ENCODE measurements at regions not wholly inside any gene's neighbourhood (a gene's known extent, or its start where the extent isn't known, plus 50 kb on each side); places are given as distances from the start of the nearest gene placed in this dataset.
"Not testable (repeated sequence)": the region's sequence is repeated elsewhere in the genome, so short reads cannot be mapped to it uniquely, and the experiment has no call there.

DNA sequence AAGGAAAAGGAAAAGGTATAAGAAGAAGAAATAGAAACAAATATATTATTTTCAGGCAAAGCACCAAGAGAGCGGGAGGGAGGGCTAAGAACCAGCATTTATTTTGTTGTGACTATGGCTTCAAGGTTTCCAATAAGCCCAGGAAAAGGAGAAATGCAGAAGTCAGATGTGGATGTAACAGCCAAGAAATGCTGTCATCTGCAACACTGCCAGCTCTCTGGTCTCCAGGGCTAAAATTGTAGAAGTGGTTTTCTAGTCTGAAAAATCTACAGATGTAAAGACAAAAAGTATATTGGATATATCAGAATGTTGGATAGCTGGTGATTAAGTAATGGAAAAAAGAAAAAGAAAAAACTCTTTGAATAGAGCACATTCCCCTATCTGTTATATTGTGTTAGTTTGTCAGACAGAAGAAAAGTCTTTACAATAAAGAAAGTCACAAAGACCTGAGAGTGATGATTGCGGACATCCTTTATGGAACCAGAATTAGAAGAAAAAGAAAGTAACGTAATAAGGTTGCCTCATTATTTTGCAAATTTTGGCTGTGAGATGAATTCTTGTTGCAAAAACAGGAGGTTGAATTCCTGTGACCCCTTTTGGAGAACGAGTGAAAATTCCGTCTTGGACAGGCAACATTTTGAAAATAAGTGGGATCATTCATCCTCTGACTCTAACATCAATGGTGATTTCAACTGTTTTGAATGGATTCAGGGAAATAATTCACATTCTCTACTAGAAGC is 938.1 kb downstream of the TTLL7 start:
- no peak for DNase-seq

DNA sequence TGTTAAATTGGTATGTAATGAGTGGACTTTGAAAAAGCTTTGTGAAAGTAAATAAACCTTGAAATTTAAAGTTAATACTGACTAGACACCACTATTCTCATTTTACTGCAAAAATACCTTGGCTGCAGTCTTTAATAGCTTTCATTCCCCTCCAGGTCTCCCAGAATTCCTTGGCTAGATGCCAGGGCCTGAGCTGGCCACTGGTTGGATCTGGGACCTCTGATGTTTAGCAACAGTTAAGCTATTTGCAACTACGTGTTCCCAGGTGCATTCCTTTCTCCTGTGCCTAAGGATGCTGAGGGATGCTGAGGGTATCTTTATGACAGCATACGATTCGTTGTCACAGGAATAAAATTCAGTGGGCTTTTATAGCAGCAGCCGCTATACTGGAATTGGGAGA is 938.7 kb downstream of the TTLL7 start:
- DNase-seq: no peak

DNA sequence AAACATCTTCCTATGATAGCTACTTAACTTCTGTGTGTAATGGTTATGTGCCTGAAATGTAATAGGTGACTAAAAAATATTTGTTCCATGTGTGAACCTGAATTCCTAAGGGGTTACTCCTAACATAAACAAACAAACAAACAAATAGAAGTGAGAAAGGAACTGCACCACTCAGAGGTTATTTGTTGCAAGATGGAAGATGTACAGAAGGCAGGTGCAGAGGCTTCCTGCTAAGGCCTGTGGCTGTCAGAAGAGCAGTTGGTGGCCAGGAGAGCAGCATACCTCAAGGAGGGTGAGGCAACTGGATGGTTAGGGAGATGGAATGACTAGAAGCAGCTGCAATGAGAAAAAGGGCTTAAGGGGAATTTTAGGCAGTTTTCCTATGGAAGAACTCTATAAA is 940.6 kb downstream of the TTLL7 start:
- no peak for DNase-seq

DNA sequence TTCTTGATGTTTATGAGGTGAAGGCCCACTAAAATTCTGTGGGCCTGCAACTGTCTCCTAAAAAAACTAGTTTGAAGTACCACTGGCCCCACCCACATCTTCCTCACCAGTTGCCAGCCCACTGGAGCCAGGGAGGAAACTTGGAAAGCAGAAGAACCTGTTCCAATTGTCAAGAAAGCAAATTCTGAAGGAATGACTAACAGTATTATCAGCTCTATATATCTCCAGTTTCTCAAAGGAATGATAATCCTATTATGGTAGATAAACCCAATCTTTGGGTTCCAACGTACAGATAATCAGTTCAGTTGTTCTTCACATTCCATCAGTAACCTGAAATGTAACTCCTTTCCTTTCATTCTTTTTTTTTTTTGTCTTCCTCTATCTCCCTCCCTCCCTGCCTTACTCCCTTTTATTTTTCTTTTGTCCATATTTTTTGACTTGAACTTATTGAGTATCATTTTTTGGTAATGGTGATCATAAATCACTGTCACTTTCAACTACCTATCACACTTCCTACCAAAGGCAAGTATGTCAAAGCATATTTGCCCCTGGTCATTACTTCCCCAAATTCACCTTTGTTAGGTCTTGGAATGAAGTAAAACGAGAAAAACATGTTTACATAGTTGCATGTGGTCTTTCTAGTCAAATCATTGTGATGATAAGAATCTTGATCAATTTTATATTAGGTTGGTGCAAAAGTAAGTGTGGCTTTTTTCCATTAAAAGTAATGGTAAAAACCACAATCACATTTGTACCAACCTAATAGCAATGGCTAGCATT is 943.4 kb downstream of the TTLL7 start:
- DNase-seq: no peak

DNA sequence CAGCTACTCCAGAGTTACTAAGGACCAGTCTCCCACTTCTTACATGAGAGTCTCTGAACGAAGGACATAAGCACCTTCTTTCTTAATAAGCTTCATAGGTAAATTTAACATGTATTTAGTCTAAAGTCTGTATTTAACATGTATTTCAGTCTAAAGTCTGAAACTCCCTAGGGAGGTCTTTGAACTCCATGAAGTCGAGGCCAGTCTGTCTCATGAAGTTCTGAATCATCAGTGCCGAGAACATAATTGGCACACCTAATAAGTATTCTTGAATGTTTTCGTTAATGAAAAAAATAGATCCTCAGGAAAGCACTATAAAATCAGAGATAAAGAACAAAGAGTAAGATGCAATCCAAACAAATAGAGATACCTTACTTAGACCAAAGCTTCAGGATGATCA is 945.5 kb downstream of the TTLL7 start:
- no peak for DNase-seq

DNA sequence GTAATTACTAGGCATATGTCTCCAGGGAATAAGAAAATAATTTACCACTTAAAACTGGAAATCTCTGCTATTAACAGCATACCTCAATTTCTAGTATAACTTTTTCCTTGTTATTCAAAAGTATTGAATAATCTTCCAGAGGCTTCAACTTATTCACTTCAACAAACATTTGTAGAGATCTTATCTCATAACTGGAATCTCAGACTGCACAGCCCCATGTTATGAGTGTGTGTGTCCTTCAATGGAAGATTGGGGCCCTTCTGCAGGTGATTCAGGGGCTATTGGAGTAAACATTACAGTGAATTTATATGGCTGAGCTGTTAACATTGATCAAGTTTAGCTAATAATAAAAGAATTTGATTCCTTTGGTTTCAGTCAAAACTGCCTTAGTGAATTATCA is 946.1 kb downstream of the TTLL7 start:
- DNase-seq: no peak

- not testable (repeated sequence) for DNase-seq
Measured at GRCh38 chr1:83051053-83051452, 947.9 kb downstream of the TTLL7 start.

GRCh38 chr1:83043244-83043643 is 955.7 kb downstream of the TTLL7 start:
- DNase-seq: no peak

DNA sequence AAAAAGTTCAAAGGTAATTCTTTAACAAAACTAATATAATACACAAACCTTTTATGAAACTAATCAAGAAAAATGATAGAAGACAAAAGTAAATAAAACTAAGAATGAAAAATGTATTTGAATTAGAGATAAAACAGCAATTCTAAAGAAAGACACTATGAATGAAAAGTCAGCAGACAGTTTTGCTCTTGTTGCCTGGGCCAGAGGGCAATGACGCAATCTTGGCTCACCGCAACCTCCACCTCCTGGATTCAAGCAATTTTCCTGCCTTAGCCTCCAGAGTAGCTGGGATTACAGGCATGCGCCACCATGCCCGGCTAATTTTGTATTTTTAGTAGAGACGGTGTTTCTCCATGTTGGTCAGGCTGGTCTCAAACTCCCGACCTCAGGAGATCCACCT is 959.8 kb downstream of the TTLL7 start:
- DNase-seq: not testable (repeated sequence)

- DNase-seq: no peak
Measured at GRCh38 chr1:83034851-83035250, 964.1 kb downstream of the TTLL7 start.

DNA sequence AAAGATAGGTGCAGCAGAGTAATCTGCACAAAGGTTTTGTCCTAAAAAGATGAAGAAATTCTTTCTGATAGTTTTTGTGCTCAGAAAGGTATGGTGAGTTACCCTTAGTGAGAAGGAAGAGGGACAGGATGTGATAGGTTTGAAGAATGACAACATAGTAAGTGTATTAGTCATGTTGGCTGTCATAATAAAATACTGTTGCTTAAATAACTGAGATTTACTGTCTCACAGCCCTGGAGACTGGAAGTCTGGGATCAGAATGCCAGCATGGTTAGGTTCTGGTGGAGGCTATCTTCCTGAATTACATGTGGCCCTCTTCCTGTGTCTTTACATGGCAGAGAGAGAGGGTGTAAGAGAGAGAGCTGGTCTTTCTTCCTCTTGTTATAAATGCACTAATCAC is 965.2 kb downstream of the TTLL7 start:
- DNase-seq: no peak

- DNase-seq: no peak
Measured at GRCh38 chr1:83029916-83030315, 969.0 kb downstream of the TTLL7 start.

GRCh38 chr1:83029050-83029449 is 969.9 kb downstream of the TTLL7 start:
- no peak for DNase-seq

DNA sequence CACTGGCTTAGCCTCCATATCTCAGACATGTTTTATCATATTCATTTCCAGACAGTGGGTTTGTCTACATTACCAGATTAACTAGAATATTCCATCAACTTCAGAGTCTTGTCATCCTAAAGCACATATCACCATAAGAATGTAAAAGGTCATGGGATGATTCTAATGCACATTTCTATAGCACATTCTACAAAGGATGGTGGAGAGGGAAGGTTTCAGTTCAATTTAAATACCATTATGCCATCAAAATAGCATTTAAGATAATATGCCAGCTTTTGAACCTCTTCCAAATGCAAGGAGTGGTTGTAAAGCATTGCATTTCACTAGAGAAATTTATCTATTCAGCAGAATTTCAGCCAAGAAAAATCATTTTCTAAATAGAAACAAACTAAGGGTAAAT is 970.5 kb downstream of the TTLL7 start:
- DNase-seq: no peak

- no peak for DNase-seq
Measured at GRCh38 chr1:83027511-83027910, 971.4 kb downstream of the TTLL7 start.

- no peak for DNase-seq
Measured at GRCh38 chr1:83026745-83027144, 972.2 kb downstream of the TTLL7 start.

GRCh38 chr1:83024251-83024767 is 974.6 kb downstream of the TTLL7 start:
- DNase-seq: no peak

- DNase-seq: no peak
Measured at GRCh38 chr1:83023212-83023611, 975.7 kb downstream of the TTLL7 start.

DNA sequence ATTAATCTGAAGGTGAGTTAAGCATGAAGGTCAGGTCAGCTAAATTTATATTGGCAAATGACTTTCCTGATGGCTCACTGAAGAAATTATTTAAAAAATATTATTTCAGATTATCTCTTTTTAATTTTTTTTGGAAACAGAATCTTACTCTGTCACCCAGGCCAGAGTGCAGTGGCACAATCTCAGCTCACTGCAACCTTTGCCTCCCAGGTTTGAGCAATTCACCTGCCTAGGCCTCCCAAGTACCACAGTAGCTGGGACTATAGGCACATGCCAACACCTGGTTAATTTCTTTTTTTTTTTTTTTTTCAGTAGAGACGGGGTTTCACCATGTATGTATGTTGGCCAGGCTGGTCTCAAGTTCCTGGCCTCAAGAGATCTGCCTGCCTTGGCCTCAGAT is 976.7 kb downstream of the TTLL7 start:
- DNase-seq: no peak

- no peak for DNase-seq
Measured at GRCh38 chr1:83017701-83018100, 981.2 kb downstream of the TTLL7 start.

GRCh38 chr1:83017276-83017675 is 981.7 kb downstream of the TTLL7 start:
- DNase-seq: no peak

DNA sequence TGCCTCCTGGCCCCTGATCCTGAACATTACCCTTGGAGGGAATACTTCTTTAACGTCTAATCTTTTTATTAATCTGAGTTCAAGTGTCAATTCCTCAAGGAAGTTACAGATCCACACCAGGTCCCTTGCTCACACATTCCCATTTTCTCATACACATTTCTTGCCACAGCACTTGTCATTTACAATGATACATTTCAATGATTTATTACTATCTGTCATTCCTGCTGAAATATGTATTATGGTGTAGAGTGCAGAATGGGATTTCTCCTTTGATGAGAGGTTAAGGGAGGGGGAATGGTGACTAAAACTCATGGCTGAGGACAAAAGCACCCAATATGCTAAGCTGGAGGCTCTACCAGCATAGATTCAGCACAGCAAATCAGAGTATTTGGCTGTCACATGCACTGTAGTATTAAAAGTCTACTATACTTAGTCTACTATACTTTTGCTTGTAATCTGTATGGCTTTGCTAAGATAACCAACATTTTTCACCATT is 982.5 kb downstream of the TTLL7 start:
- no peak for DNase-seq

DNA sequence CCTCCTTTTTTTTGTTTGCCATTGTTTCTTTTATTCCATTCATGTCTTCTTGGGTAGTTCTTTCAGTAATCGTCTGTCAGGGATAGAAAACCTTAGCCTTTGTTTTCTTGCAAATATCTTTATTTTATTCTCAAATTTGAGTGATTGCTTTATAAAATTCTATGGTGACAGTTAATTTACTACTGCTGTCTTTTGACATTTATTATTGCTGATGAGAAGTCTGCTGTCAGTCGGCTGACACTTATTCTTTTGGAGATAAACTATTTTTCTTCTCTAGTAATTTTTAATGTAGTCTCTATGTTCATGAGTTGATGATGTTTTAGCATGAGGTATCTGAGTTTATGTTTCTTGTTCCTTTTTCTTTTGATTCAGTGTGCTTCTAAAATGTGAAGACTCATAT is 983.8 kb downstream of the TTLL7 start:
- no peak for DNase-seq

DNA sequence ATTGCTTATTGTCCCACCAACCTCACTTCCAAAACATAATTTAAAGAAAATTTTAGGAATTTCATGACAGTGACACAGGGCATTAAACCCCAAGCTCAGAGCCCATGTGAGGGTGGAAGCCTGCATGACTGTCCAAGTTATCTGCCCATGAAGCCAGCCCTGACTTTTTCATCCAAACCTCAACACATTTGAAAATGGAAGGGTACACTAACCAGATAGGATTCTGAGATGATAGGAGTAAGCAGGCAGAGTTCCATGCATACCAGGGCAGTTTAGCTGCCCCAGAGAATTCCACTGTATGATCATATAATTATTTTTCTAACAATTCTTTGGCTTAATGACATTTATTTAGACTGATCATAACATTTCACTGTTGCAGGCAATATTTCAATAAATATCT is 986.0 kb downstream of the TTLL7 start:
- DNase-seq: no peak
